NB4 (cell line): ENCODE measurements at regions not wholly inside any gene's neighbourhood (a gene's known extent, or its start where the extent isn't known, plus 50 kb on each side); places are given as distances from the start of the nearest gene placed in this dataset.

Experiments
- CTCF ChIP-seq: IDR thresholded peaks from one replicate; pipeline ENCODE4 v1.5.1; 2012; ENCODE audit warnings: low read depth, low read length
- POLR2A ChIP-seq: IDR thresholded peaks from 2 replicates; pipeline ENCODE4 v1.6.1; 2011; ENCODE audit warnings: mild to moderate bottlenecking; ENCODE audit not compliant: insufficient read length; ENCODE audit errors: extremely low read depth

GRCh38 chr10:78186572-78186971, 152.9 kb downstream of the RPS24 start:
- no peak for TF ChIP-seq CTCF
- TF ChIP-seq POLR2A: no peak
